Endodermal cell (in vitro differentiated cells): ENCODE measurements at regions not wholly inside any gene's neighbourhood (a gene's known extent, or its start where the extent isn't known, plus 50 kb on each side); places are given as distances from the start of the nearest gene placed in this dataset.

Source experiments
- DNase-seq: peaks from one replicate; pipeline ENCODE4 v3.0.0-alpha.2; 2017
- H3K27ac ChIP-seq: 2 replicates; pipeline ENCODE4 v1.5.1; 2013; ENCODE audit warnings: mild to moderate bottlenecking, low read depth, low read length, moderate library complexity
- H3K27me3 ChIP-seq: 2 replicates; pipeline ENCODE4 v1.6.1; 2013; ENCODE audit warnings: mild to moderate bottlenecking, low read length, moderate library complexity; ENCODE audit not compliant: insufficient read depth, control insufficient read depth, poor library complexity, severe bottlenecking
- H3K36me3 ChIP-seq: 2 replicates; pipeline ENCODE4 v1.7.0; 2013; ENCODE audit warnings: mild to moderate bottlenecking, low read length, moderate library complexity; ENCODE audit not compliant: control insufficient read depth, insufficient read depth
- H3K4me1 ChIP-seq: one replicate; pipeline ENCODE4 v1.7.0; 2013; ENCODE audit warnings: low read length; ENCODE audit not compliant: control insufficient read depth, insufficient read depth
- H3K4me3 ChIP-seq: 2 replicates; pipeline ENCODE4 v1.5.1; 2013; ENCODE audit warnings: mild to moderate bottlenecking, low read length, moderate library complexity
- H3K9ac ChIP-seq: 2 replicates; pipeline ENCODE4 v1.6.1; 2013; ENCODE audit warnings: mild to moderate bottlenecking, low read length, moderate library complexity; ENCODE audit not compliant: poor library complexity, severe bottlenecking; ENCODE audit errors: extremely low read depth
- H3K9me3 ChIP-seq: 2 replicates; pipeline ENCODE4 v1.6.1; 2013; ENCODE audit warnings: mild to moderate bottlenecking, low read length, moderate library complexity; ENCODE audit not compliant: control insufficient read depth
- H3K27ac Mint-ChIP-seq: 2 replicates; pipeline ENCODE4 v1.8.0; 2020; ENCODE audit warnings: mixed read lengths
- H3K27me3 Mint-ChIP-seq: 2 replicates; pipeline ENCODE4 v1.8.0; 2021; ENCODE audit warnings: mild to moderate bottlenecking, mixed read lengths; ENCODE audit not compliant: insufficient read depth
- H3K36me3 Mint-ChIP-seq: 2 replicates; pipeline ENCODE4 v1.8.0; 2020; ENCODE audit warnings: low read depth, mixed read lengths
- H3K4me1 Mint-ChIP-seq: 2 replicates; pipeline ENCODE4 v1.8.0; 2020; ENCODE audit warnings: mixed read lengths
- H3K4me3 Mint-ChIP-seq: 2 replicates; pipeline ENCODE4 v1.8.0; 2020; ENCODE audit warnings: mild to moderate bottlenecking, moderate library complexity, mixed read lengths
- H3K9me3 Mint-ChIP-seq: 2 replicates; pipeline ENCODE4 v1.8.0; 2020; ENCODE audit warnings: mild to moderate bottlenecking, mixed read lengths
- CTCF ChIP-seq: fragments of 200-600 bp; sonication (generic); conservative IDR thresholded peaks from 2 replicates; pipeline ENCODE4 v1.5.0; 2021; ENCODE audit warnings: antibody characterized with exemption, mild to moderate bottlenecking
- WGBS, 2 experiments: methylation state at CpG; one replicate each; pipeline versions ENCODE4 v1.1.5 to v1.1.7; 2013; ENCODE audit warnings: missing lambda C conversion rate in 2 of 2, mixed read lengths in 1 of 2; ENCODE audit not compliant: insufficient coverage in 1 of 2, insufficient read length in 1 of 2; 5-methylcytosine and 5-hydroxymethylcytosine counted together

DNA sequence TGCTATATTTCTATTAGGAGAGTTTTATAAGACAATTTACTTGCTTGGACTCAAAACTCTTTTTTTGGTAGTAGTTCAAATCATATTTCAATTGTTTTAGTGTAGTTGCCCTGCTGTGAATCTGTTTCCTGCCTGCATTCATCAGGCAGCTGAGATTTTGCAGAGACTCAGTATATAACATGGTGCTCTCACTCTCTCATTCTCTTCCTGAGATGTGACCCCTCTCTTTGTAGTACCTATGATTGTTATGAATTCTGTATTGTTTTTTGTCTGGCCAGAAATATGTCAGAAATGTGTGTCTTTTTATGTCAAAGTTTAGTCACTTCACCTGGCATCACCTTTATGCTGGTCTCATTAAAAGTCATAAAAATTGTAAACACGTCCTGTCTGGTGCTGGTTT, 374.0 kb downstream of the RAPGEF2 start:
- H3K36me3 ChIP-seq = no peaks in the 10 kb centered on the region
- H3K9ac ChIP-seq = no peak overlapping the region
- no peaks in the 10 kb centered on the region for H3K27me3 ChIP-seq
- Mint-ChIP-seq H3K9me3 (no peaks in the 10 kb centered on the region), H3K4me3 (no peak overlapping the region), H3K4me1 (no peaks in the 10 kb centered on the region), H3K27ac (no peak overlapping the region), H3K36me3 (no peaks in the 10 kb centered on the region), H3K27me3 (no peaks in the 10 kb centered on the region)
- no peaks in the 10 kb centered on the region for H3K4me1 ChIP-seq
- 90 to 98% methylated on average over 1 of the region's 1 CpG for WGBS, 2 experiments
- H3K9me3 ChIP-seq = no peaks in the 10 kb centered on the region
- TF ChIP-seq CTCF = no peak
- no peak overlapping the region for H3K4me3 ChIP-seq
- no peak for DNase-seq
- H3K27ac ChIP-seq = no peak overlapping the region

DNA sequence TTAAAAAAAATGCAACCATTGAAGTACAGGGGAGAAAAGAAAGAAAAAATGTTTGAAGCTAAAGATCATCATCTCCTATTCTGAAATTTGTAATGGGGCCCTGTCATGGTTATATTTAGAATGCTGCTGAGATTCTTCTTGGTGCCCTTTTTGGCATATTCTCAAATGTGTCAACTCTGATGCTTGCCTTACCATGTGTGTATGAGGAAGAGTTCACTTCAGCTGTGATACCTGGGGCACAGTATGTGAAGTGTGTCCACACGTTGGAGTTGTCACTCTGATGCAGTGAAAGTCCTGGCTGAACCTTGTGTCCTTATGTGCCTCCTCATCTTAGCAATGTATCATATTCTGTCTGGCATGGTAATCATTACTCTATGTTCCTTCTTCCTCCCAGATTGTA, 377.9 kb downstream of the RAPGEF2 start:
- H3K9me3 Mint-ChIP-seq = no peaks in the 10 kb centered on the region
- 46 to 67% methylated on average over 1 of the region's 1 CpG for WGBS, 2 experiments

GRCh38 chr4:159481936-159482335, 379.1 kb downstream of the RAPGEF2 start:
- TF ChIP-seq CTCF = no peak

More for the DNA sequence above, 377.9 kb downstream of the RAPGEF2 start:
- H3K4me1 ChIP-seq = peaks cover 4% of the 10 kb centered on the region
- DNase-seq = no peak
- Mint-ChIP-seq H3K4me1 (peaks cover 16% of the 10 kb centered on the region), H3K27me3 (no peaks in the 10 kb centered on the region), H3K36me3 (no peaks in the 10 kb centered on the region), H3K27ac (no peak overlapping the region), H3K4me3 (no peak overlapping the region)
- H3K27me3 ChIP-seq = no peaks in the 10 kb centered on the region
- H3K9ac ChIP-seq = no peak overlapping the region
- TF ChIP-seq CTCF = no peak
- H3K4me3 ChIP-seq = no peak overlapping the region
- no peaks in the 10 kb centered on the region for H3K9me3 ChIP-seq
- H3K27ac ChIP-seq = no peak overlapping the region
- no peaks in the 10 kb centered on the region for H3K36me3 ChIP-seq

More at GRCh38 chr4:159481936-159482335, 379.1 kb downstream of the RAPGEF2 start:
- Mint-ChIP-seq H3K27ac (no peak overlapping the region), H3K4me3 (no peak overlapping the region), H3K4me1 (peaks cover 16% of the 10 kb centered on the region), H3K36me3 (no peaks in the 10 kb centered on the region), H3K9me3 (no peaks in the 10 kb centered on the region), H3K27me3 (no peaks in the 10 kb centered on the region)
- no peaks in the 10 kb centered on the region for H3K36me3 ChIP-seq
- H3K9me3 ChIP-seq = no peaks in the 10 kb centered on the region
- no peak overlapping the region for H3K27ac ChIP-seq
- H3K27me3 ChIP-seq = peaks cover 10% of the 10 kb centered on the region
- no peak for DNase-seq
- H3K4me1 ChIP-seq = peaks cover 4% of the 10 kb centered on the region
- H3K9ac ChIP-seq = no peak overlapping the region
- no peak overlapping the region for H3K4me3 ChIP-seq
- 85 to 90% methylated on average over 5 to 6 of the region's 6 CpGs for WGBS, 2 experiments
